ENCODE measurements at regions not wholly inside any gene's neighbourhood (a gene's known extent, or its start where the extent isn't known, plus 50 kb on each side); places are given as distances from the start of the nearest gene placed in this dataset.
"Not testable (repeated sequence)": the region's sequence is repeated elsewhere in the genome, so short reads cannot be mapped to it uniquely, and the experiment has no call there.

DNA sequence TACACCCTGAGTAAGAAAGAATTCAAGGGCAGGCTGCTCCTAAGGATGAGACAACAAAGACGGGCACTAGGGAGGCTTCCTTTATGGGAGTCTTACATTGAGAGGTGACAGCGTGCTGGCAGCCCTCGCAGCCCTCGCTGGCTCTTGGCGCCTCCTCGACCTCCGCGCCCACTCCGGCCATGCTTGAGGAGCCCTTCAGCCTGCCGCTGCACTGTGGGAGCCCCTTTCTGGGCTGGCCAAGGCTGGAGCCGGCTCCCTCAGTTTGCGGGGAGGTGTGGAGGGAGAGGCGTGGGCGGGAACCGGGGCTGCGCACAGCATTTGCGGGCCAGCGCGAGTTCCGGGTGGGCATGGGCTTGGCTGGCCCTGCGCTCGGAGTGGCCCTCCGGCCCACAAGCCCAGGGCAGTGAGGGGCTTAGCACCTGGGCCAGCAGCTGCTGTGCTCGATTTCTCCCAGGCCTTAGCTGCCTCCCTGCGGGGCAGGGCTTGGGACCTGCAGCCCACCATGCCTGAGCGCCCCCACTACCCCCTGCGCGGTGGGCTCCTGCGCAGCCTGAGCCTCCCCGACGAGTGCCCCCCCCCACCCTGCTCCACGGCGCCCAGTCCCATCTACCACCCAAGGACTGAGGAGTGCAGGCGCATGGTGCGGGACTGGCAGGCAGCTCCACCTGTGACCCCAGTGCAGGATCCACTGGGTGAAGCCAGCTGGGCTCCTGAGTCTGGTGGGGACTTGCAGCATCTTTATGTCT is 75.3 kb downstream of the BARX1 start:
- DNase-seq (ENCODE audit: low read depth), result not testable (repeated sequence)

DNA sequence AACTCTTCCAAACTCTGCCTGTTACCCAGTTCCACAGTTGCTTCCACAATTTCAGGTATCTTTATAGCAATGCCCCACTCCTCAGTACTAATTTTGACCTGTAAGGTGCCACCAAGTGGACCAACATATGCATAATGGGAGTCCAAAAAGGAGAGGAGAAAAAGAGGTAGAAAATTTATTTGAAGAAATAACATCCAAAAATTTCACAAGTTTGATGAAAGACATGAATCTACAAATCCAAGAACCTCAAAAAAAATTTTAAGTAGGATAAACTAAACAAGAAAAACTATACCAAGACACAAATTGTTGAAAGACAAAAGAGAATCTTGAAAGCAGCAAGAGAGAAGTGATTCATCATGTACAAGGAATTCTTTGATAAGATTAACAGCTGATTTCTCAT is 79.8 kb downstream of the BARX1 start:
- no peak for DNase-seq (ENCODE audit: low read depth)

DNA sequence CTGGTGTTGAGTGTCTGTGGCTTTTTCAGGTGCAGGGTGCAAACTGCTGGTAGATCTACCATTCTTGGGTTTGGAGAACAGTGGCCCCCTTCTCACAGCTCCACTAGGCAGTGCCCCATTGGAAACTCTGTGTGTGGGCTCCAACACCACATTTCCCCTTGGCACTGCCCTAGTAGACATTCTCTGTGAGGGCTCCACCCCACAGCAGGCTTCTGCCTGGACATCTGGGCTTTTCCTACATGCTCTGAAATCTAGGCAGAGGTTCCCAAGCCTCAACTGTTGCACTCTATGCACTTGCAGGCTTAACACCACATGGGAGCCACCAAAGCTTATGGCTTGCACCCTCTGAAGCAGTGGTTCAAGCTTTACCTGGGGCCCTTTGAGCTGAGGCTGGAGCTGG is 80.9 kb downstream of the BARX1 start:
- no peak for DNase-seq (ENCODE audit: low read depth)

DNA sequence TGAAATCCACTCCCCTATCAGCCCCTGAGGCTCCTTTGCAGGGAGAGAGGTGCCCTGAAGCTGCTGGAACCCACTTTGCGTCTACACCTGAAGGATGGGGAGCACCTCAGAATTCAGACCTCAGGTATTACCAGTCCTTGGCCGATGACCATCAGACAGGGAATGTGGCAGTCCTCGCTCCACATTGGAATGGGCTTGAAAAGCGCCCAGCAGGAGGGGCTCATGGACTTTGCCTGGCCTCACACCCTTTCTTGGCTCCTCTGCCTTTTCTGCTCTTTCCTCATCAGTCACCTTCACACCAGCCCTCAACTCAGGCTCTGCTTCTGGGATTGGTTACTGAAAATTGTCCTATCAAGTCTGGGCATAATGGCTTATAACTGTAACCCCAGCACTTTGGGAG is 83.9 kb downstream of the BARX1 start:
- no peak for DNase-seq (ENCODE audit: low read depth)

DNA sequence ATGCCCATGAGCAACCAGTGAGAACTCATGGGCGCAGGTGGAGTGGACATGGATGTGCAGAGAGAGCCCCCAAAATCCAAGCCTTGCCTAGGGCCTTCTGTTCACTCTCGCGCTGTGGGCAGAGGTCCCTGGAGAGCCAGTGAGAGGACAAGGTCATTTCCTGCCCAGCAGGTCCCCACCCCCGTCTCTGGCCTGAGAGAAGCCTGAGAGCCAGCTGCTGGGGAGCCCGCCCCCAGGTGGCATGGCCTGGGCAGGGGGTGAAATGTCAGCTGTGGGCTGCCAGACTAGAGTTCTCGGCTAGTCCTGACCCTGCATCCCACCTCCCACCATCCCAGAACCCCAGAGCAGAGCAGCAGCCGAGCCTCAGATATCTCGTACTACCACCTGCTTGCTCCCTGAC is 85.3 kb downstream of the BARX1 start:
- DNase-seq (ENCODE audit: low read depth), result no peak

DNA sequence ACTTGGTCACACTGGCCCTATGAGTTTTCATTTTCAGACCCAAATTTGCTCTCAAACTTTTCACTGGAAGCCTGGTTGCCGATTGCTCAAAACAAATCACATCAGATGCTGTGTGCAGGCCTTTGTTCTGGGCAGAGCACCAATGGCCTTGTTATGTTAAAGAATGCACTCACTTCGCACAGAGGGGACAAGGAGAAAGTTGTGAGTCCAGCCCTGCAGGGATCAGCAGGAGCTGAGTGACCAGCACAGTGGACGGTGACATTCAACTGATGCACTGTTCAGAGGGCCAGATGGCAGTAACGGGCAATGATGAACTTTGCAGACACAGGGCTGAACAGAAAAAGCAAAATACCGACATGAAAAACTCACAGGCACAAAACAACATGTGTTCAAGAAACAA is 86.1 kb downstream of the BARX1 start:
- no peak for DNase-seq (ENCODE audit: low read depth)

DNA sequence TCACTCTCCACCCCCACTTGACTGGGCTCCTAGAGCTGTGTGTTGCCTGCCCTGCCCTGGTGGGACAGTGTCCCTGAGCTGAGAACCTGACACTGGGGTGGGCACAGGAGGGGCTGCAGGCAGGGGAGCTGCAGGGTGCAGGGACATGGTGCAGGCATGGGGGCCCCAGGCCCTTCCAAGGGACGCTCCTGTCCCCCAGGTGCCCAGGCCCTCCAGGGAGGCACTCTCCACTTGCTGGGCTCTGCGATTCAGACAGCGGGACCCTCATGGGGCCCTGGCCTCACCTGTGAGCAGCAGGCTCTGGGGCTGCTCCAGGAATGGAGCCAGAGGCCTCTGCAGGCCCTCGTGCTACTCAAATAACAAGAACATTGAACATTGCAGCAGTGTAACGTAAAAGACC is 89.4 kb downstream of the BARX1 start:
- no peak for DNase-seq (ENCODE audit: low read depth)

DNA sequence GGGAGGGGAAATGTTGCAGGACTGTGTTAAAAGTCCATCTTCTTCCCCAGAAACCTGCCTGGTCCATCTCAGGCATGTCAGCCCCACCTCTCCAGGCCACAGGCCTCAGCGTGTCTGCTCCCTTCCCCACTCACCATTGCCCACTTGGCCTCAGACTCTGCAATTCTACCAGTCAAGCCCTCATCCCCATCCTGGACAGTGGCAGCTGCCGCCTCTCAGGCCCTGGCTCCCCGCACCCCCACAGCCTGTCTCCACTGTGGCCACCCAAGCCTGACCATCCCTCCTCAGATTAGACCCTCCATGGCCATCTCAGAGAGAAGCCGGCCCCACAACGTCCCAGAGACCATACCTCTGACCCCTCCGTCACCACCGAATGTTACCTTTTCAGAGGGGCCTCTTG is 89.9 kb downstream of the BARX1 start:
- DNase-seq (ENCODE audit: low read depth), result no peak

DNA sequence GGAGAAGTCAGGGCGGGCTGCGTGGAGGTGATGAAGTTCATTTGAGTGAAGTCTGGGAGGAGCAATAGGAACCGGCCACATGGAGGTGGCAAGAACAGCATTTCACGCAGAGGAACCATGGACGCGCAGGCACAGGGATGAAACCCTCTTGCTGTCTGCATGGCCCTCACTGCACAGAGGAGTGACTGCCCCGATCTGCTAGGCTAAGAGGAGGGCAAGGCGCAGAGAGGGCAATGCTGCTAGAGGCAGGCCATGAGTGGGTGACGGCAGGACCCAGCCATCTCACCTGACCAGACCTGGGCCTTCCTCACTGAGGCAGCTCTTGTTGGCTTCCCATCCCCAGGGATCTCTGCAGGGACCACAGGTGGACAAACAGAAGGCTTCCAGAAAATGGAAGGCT is 90.3 kb downstream of the BARX1 start:
- DNase-seq (ENCODE audit: low read depth), result no peak

DNA sequence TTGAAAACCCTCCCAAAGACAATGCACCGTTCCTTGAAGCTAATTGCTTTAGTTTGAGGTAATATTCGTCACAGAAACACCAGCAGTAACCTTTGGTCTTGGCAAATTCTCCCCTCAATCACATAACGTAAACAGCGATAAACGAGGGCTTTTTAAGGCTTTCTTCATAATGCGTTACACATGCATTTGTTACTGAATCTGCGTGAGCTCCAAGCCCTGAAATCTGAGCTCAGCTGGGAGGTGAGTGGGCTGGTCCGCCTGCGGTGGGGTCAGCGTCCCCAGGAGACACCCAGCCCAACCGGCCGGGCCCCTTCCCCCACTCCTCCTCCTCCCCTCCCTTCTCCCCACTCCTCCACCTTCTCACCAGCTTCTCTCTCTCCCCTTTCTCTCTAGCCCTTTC is 91.1 kb downstream of the BARX1 start:
- DNase-seq (ENCODE audit: low read depth), result no peak

DNA sequence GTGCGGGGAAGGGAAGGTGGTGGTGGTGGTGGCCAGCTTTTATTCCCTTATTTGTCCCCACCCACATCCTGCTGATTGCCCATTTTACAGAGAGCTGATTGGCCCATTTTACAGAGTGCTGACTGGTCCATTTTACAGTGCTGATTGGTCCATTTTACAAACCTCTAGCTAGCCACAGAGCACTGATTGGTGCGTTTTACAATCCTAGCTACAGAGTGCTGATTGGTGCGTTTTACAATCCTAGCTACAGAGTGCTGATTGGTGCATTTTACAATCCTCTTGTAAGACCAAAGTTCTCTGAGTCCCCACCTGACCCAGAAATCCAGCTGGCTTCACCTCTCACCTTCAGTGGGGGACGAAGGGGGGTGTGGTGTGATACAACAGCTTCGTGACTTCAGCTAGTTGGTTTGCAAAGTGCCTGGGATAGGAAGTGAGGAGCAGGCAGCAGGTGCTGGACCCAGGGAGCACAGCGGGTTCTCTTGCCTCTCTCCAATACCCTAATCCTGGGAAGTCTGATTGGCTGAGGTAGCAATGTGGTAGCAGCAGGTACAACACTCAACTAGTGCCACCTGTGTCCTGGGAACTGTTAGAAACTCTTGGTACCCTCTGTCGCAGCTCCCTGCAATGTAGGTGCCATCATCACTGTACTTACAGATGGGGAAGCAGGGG is 92.1 kb downstream of the BARX1 start:
- DNase-seq (ENCODE audit: low read depth), result no peak

DNA sequence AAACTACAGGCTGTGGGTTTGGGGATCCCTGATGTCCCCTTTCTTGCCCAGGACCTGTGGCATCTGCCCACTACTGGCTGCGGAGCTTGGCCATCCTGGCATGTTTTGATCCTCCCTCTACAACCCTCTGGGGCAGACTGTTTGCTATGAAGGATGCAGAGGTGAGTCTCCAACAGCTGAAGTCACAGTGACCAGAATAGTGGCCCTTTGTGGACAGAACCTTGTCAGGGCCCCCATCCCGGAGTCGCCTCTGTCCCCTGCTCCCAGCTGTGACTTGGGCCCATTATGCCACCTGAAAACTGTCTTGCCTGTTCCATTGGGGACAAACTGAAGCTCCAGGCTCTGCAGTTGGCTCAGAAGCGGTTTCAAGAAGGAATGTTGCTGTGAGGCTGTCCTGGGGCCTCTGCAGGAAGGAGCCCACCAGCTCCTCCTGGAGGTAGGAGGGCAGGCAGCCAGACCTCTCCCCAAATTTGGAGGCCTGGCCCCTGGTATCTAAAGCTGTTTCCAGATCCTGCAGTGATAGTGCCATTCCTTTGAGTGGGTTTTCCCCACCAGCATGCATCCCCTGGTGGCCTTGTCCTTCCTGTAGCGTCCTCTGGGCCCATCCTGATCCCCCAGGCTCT is 93.3 kb downstream of the BARX1 start:
- DNase-seq (ENCODE audit: low read depth), result no peak

DNA sequence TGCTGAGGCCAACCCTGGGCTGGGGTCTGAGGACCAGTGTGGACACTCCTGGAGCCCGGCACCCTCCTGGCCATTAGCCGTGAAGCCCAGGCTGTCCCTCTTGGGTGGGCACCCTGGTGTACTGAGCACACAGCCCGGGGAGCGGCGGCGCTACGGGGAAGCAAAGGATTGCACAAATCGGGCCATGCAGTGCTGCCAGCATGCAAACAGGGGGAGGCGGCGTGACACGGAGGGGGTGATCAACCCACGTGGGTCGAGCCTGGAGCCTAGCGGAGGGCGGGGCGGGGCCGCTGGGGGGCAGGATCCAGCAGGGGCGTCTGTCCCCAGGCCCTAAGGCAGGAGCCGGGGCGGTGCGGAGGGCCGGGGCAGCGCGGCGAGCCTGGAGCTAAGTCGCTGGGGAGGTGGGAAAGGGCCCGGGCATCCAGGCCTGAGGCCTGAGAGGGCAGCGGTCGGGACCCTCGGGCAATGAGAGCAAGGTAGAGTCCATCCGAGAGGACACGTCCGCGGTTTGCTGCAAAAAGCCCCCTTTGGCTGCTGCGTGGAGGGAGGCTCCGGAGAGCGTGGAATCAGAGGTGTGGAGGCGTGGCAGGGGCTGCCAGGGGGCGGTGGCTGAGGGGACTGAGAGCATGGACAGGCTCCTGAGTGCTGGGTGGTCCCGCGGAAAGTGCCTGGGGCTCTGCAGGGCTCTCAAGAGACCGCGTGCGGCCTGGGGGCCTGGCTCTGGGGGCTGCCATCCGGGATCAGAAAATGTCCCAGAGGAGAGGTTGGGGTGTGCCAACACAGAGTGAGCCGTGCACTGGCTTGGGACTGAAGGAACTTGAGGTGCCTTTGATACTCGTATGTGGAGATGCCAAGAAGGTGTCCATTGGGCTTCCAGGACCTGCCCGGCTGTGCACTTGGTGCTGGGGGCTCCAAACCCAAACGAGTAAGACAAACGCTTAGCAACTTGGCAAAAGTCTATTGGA is 94.2 kb downstream of the BARX1 start:
- DNase-seq (ENCODE audit: low read depth), result no peak

DNA sequence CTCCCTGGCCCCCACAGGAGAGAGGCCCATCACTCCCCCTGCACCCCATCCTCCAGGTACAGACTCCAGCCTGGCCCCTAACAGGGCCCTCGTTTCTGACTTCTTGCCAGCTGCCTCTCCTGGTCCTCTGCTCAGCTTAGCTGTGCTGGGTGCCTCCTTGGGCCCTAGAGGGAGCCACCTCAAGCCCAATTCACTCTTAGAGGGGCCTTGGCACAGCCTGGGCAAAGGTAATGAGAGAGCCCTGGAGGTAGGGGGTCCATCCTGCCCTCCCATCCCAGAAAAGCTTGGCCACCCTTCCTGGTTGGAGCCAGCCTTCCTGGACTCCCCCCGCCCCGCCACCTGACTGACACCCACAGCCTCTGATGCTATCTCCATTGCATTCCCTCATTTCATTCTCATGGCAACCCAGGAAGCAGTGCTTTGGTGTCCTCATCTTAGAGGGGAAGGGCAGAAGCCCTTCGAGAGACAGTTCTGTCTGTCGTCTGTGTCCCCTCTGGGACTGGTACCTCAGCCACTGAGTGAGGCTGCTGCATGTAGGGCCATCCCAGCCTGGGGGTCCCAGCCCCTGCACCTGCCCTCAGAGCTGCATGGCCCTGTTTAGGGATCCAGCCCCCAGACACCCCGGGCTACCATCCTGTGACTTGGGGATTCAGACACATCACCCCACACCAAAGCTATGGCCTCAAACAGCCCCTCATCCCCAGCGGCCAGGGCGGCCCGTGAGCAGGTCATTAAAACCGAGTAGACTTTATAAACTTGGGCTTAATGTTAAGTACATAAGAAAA is 95.5 kb downstream of the BARX1 start:
- DNase-seq (ENCODE audit: low read depth), result no peak

DNA sequence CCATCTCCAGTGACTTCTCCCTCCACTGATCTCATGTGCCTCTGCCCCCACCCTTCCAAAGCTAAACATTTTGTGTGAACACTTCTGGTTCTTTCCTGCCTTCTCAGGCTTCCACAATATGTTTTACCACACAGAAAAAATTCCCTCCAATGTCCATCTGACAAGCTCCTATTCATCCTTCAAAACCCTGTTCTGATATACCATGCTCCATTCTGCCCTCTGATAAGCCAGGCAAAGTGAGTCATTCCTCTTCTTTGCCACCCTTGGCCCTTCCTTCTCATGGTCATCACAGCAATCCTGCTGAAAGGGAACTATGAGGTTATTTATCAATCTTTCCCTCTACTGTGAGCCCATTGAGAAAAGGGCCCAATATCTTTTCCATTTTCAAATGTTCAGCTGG is 97.6 kb downstream of the BARX1 start:
- no peak for DNase-seq (ENCODE audit: low read depth)

DNA sequence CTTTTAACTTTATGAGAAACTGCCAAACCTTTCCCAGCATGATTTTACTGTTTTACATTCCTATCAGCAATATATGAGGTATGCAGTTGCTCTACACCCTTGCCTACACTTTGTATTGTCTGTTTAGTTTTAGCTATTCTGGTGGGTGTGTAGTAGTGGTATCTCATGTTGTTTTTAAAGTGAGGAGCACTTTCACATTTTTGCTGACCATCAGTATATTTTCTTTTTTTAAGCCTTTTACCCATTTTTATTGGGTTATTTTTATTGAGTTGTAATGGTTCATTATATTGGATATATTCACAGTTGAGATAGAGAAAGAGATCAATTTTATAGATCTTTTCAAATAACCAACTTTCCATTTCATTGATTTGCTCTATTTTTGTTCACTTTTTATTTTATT is 102.4 kb downstream of the BARX1 start:
- no peak for DNase-seq (ENCODE audit: low read depth)

DNA sequence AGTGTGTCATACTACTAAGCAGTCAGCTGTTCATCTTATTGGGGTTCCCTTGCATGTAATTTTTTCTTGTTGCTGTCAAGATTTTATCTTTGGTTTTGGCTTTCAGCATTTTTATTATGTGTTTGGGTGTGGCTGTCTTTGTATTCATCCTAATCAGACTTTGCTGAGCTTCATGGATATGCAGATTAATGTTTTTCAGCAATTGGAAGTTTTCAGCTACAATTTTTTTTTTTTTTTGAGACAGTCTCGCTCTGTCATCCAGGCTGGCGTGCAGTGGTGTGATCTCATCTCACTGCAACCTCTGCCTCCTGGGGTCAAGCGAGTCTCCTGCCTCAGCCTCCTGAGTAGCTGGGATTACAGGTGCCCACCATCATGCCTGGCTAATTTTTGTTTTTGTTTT is 108.8 kb downstream of the BARX1 start:
- DNase-seq (ENCODE audit: low read depth), result no peak

DNA sequence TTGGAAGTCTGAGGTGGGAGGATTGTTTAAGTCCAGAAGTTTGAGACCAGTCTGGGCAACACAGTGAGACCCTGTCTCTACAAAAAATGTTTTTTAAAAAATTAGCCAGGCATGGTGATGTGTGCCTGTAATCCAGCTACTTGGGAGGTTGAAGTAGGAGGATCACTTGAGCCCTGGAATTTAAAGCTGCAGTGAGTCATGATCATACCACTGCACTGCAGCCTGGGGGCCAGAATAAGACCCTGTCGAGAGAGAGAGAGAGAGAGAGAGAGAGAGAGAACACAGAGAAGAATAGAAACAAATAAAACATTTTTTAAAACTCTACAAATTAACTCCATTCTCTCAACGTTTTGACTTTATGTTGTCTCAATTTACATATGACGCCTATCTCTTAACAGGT is 111.8 kb downstream of the BARX1 start:
- DNase-seq (ENCODE audit: low read depth), result no peak

DNA sequence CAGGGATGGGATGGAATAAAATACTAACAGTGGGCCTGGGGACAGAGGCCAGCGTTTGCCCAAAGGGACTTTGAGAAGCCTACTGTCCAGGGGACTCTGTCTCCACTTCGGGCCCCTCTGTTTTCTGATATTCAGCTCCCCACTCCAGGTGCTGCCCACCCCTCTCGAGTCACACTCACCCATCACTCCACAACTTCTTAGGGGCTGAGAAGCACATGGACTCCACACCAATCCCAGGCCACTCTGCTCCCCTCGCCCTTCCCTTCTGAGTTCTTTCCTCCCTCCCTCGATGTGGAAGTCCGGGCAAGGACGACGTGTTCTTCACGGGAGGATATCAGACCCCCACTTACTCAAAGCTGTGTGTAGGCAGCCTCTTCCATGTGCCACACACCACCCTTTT is 124.5 kb downstream of the BARX1 start:
- no peak for DNase-seq (ENCODE audit: low read depth)

DNA sequence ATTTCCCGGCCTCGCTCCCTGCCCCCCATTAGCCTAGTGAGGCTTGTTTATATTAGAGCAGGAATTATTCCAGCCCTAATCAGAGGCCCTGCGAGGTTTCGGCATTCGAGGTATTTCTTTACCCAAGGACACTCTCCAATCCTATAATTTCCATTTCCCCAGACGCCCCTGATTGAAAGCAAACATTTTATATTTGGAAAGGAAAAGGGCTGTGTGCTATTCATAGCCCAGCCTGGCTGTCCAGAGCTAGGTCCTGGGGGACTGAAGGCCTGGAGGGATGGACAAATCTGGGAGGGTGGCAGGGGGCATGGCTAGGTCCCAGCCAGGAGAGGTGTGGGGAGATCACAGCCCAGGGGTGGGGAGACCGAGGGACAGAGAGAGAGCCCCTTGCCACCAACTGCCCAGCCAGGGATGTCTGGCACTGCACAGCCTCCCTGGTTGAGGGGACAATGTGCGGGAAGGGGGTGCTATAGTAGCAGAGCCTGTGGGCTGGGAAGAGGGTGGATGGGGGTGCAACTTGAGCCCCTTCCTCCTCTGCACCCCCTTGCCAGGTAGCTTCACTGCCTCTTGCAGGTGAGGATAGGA is 125.1 kb downstream of the BARX1 start:
- DNase-seq (ENCODE audit: low read depth), result no peak
